ENCODE measurements at regions not wholly inside any gene's neighbourhood (a gene's known extent, or its start where the extent isn't known, plus 50 kb on each side); places are given as distances from the start of the nearest gene placed in this dataset.

- Histone ChIP-seq H3K4me3 (ENCODE audit: low read length in 2 of 2) (no peak overlapping the region), H3K27me3 (ENCODE audit: control insufficient read depth in 1 of 2, insufficient read depth in 2 of 2, low read length in 2 of 2) (no peaks in the 10 kb centered on the region), H3K27ac (ENCODE audit: low read length) (no peak overlapping the region)
Measured at GRCh38 chr17:77677211-77677610, 281.3 kb upstream of the TNRC6C start.

GRCh38 chr17:77677630-77678029 is 280.9 kb upstream of the TNRC6C start:
- Histone ChIP-seq H3K4me3 (ENCODE audit: low read length in 2 of 2) (no peak overlapping the region), H3K27ac (ENCODE audit: low read length) (no peak overlapping the region), H3K9me3 (ENCODE audit: control insufficient read depth in 2 of 2, low read length in 2 of 2) (no peaks in the 10 kb centered on the region), H3K4me1 (ENCODE audit: control insufficient read depth, insufficient read depth, low read length) (peaks cover 17% of the 10 kb centered on the region), H3K36me3 (ENCODE audit: control insufficient read depth in 2 of 2, insufficient read depth in 2 of 2, low read length in 2 of 2) (no peaks in the 10 kb centered on the region), H3K27me3 (ENCODE audit: control insufficient read depth in 1 of 2, insufficient read depth in 2 of 2, low read length in 2 of 2) (no peaks in the 10 kb centered on the region), H3K9ac (ENCODE audit: low read length in 2 of 2) (no peak overlapping the region)

More at GRCh38 chr17:77677211-77677610, 281.3 kb upstream of the TNRC6C start:
- Histone ChIP-seq H3K36me3 (ENCODE audit: control insufficient read depth in 2 of 2, insufficient read depth in 2 of 2, low read length in 2 of 2) (no peaks in the 10 kb centered on the region), H3K4me1 (ENCODE audit: control insufficient read depth, insufficient read depth, low read length) (peaks cover 16% of the 10 kb centered on the region), H3K9me3 (ENCODE audit: control insufficient read depth in 2 of 2, low read length in 2 of 2) (no peaks in the 10 kb centered on the region), H3K9ac (ENCODE audit: low read length in 2 of 2) (no peak overlapping the region)

- Histone ChIP-seq H3K27ac (ENCODE audit: low read length) (no peak overlapping the region), H3K4me1 (ENCODE audit: control insufficient read depth, insufficient read depth, low read length) (peaks cover 17% of the 10 kb centered on the region), H3K4me3 (ENCODE audit: low read length in 2 of 2) (no peak overlapping the region), H3K36me3 (ENCODE audit: control insufficient read depth in 2 of 2, insufficient read depth in 2 of 2, low read length in 2 of 2) (no peaks in the 10 kb centered on the region), H3K9me3 (ENCODE audit: control insufficient read depth in 2 of 2, low read length in 2 of 2) (no peaks in the 10 kb centered on the region), H3K27me3 (ENCODE audit: control insufficient read depth in 1 of 2, insufficient read depth in 2 of 2, low read length in 2 of 2) (no peaks in the 10 kb centered on the region), H3K9ac (ENCODE audit: low read length in 2 of 2) (no peak overlapping the region)
Measured at GRCh38 chr17:77679589-77679988, 278.9 kb upstream of the TNRC6C start.

- H3K27ac ChIP-seq (ENCODE audit: low read length): peak overlapping the region; percentile 37
- peaks cover 7% of the 10 kb centered on the region for H3K4me1 ChIP-seq (ENCODE audit: control insufficient read depth, insufficient read depth, low read length)
- H3K27me3 ChIP-seq (ENCODE audit: control insufficient read depth in 1 of 2, insufficient read depth in 2 of 2, low read length in 2 of 2): no peaks in the 10 kb centered on the region
- H3K4me3 ChIP-seq (ENCODE audit: low read length in 2 of 2): no peak overlapping the region
- H3K36me3 ChIP-seq (ENCODE audit: control insufficient read depth in 2 of 2, insufficient read depth in 2 of 2, low read length in 2 of 2): no peaks in the 10 kb centered on the region
- no peak overlapping the region for H3K9ac ChIP-seq (ENCODE audit: low read length in 2 of 2)
- H3K9me3 ChIP-seq (ENCODE audit: control insufficient read depth in 2 of 2, low read length in 2 of 2): no peaks in the 10 kb centered on the region
Measured at GRCh38 chr17:77681861-77682260, 276.6 kb upstream of the TNRC6C start.

GRCh38 chr17:77684803-77685798 is 273.4 kb upstream of the TNRC6C start:
- no peak overlapping the region for H3K27ac ChIP-seq (ENCODE audit: low read length)
- no peaks in the 10 kb centered on the region for H3K27me3 ChIP-seq (ENCODE audit: control insufficient read depth in 1 of 2, insufficient read depth in 2 of 2, low read length in 2 of 2)
- H3K36me3 ChIP-seq (ENCODE audit: control insufficient read depth in 2 of 2, insufficient read depth in 2 of 2, low read length in 2 of 2): no peaks in the 10 kb centered on the region

GRCh38 chr17:77685881-77686486 is 272.5 kb upstream of the TNRC6C start:
- Histone ChIP-seq H3K9me3 (ENCODE audit: control insufficient read depth in 2 of 2, low read length in 2 of 2) (no peaks in the 10 kb centered on the region), H3K4me1 (ENCODE audit: control insufficient read depth, insufficient read depth, low read length) (peaks cover 5% of the 10 kb centered on the region), H3K4me3 (ENCODE audit: low read length in 2 of 2) (no peak overlapping the region), H3K27ac (ENCODE audit: low read length) (no peak overlapping the region), H3K9ac (ENCODE audit: low read length in 2 of 2) (no peak overlapping the region), H3K36me3 (ENCODE audit: control insufficient read depth in 2 of 2, insufficient read depth in 2 of 2, low read length in 2 of 2) (no peaks in the 10 kb centered on the region), H3K27me3 (ENCODE audit: control insufficient read depth in 1 of 2, insufficient read depth in 2 of 2, low read length in 2 of 2) (peaks cover 0 to 3% of the 10 kb centered on the region in 2 donors)

More at GRCh38 chr17:77684803-77685798, 273.4 kb upstream of the TNRC6C start:
- no peak overlapping the region for H3K4me3 ChIP-seq (ENCODE audit: low read length in 2 of 2)
- H3K4me1 ChIP-seq (ENCODE audit: control insufficient read depth, insufficient read depth, low read length): peaks cover 5% of the 10 kb centered on the region
- H3K9ac ChIP-seq (ENCODE audit: low read length in 2 of 2): no peak overlapping the region
- H3K9me3 ChIP-seq (ENCODE audit: control insufficient read depth in 2 of 2, low read length in 2 of 2): no peaks in the 10 kb centered on the region

- Histone ChIP-seq H3K36me3 (ENCODE audit: control insufficient read depth in 2 of 2, insufficient read depth in 2 of 2, low read length in 2 of 2) (no peaks in the 10 kb centered on the region), H3K27me3 (ENCODE audit: control insufficient read depth in 1 of 2, insufficient read depth in 2 of 2, low read length in 2 of 2) (peaks cover 0 to 3% of the 10 kb centered on the region in 2 donors), H3K27ac (ENCODE audit: low read length) (no peak overlapping the region), H3K9ac (ENCODE audit: low read length in 2 of 2) (no peak overlapping the region), H3K4me1 (ENCODE audit: control insufficient read depth, insufficient read depth, low read length) (peaks cover 4% of the 10 kb centered on the region), H3K9me3 (ENCODE audit: control insufficient read depth in 2 of 2, low read length in 2 of 2) (no peaks in the 10 kb centered on the region), H3K4me3 (ENCODE audit: low read length in 2 of 2) (no peak overlapping the region)
Measured at GRCh38 chr17:77686903-77687302, 271.6 kb upstream of the TNRC6C start.

- Histone ChIP-seq H3K4me1 (ENCODE audit: control insufficient read depth, insufficient read depth, low read length) (no peaks in the 10 kb centered on the region), H3K9ac (ENCODE audit: low read length in 2 of 2) (no peak overlapping the region), H3K27ac (ENCODE audit: low read length) (no peak overlapping the region), H3K9me3 (ENCODE audit: control insufficient read depth in 2 of 2, low read length in 2 of 2) (no peaks in the 10 kb centered on the region), H3K36me3 (ENCODE audit: control insufficient read depth in 2 of 2, insufficient read depth in 2 of 2, low read length in 2 of 2) (no peaks in the 10 kb centered on the region), H3K4me3 (ENCODE audit: low read length in 2 of 2) (no peak overlapping the region), H3K27me3 (ENCODE audit: control insufficient read depth in 1 of 2, insufficient read depth in 2 of 2, low read length in 2 of 2) (peaks cover 0 to 3% of the 10 kb centered on the region in 2 donors)
Measured at GRCh38 chr17:77687417-77687816, 271.1 kb upstream of the TNRC6C start.

- H3K27me3 ChIP-seq (ENCODE audit: control insufficient read depth in 1 of 2, insufficient read depth in 2 of 2, low read length in 2 of 2): peaks cover 0 to 5% of the 10 kb centered on the region in 2 donors
- no peaks in the 10 kb centered on the region for H3K36me3 ChIP-seq (ENCODE audit: control insufficient read depth in 2 of 2, insufficient read depth in 2 of 2, low read length in 2 of 2)
- no peak overlapping the region for H3K4me3 ChIP-seq (ENCODE audit: low read length in 2 of 2)
- H3K9me3 ChIP-seq (ENCODE audit: control insufficient read depth in 2 of 2, low read length in 2 of 2): no peaks in the 10 kb centered on the region
- no peak overlapping the region for H3K9ac ChIP-seq (ENCODE audit: low read length in 2 of 2)
- H3K27ac ChIP-seq (ENCODE audit: low read length): no peak overlapping the region
- H3K4me1 ChIP-seq (ENCODE audit: control insufficient read depth, insufficient read depth, low read length): no peaks in the 10 kb centered on the region
Measured at GRCh38 chr17:77687921-77688320, 270.6 kb upstream of the TNRC6C start.

- Histone ChIP-seq H3K27ac (ENCODE audit: low read length) (no peak overlapping the region), H3K4me3 (ENCODE audit: low read length in 2 of 2) (no peak overlapping the region), H3K9ac (ENCODE audit: low read length in 2 of 2) (no peak overlapping the region), H3K4me1 (ENCODE audit: control insufficient read depth, insufficient read depth, low read length) (no peaks in the 10 kb centered on the region), H3K36me3 (ENCODE audit: control insufficient read depth in 2 of 2, insufficient read depth in 2 of 2, low read length in 2 of 2) (no peaks in the 10 kb centered on the region), H3K9me3 (ENCODE audit: control insufficient read depth in 2 of 2, low read length in 2 of 2) (no peaks in the 10 kb centered on the region), H3K27me3 (ENCODE audit: control insufficient read depth in 1 of 2, insufficient read depth in 2 of 2, low read length in 2 of 2) (peaks cover 0 to 9% of the 10 kb centered on the region in 2 donors)
Measured at GRCh38 chr17:77688369-77688768, 270.1 kb upstream of the TNRC6C start.
